Thyroid gland (tissue), 4 donors: ENCODE measurements at regions not wholly inside any gene's neighbourhood (a gene's known extent, or its start where the extent isn't known, plus 50 kb on each side); places are given as distances from the start of the nearest gene placed in this dataset.

Experiments used
- DNase-seq, 2 donors: peaks; one replicate each; pipeline ENCODE4 v3.0.0-alpha.2; 2019
- H3K27ac ChIP-seq, 3 donors: fragments of 200-600 bp; sonication (generic); 1 replicate in 2 of 3; 2 replicates in 1 of 3; pipeline ENCODE4 v1.5.1; 2016 to 2019; ENCODE audit warnings: mild to moderate bottlenecking in 1 of 3, moderate library complexity in 1 of 3
- H3K27me3 ChIP-seq: fragments of 200-600 bp; sonication (generic); one replicate; pipeline ENCODE4 v1.5.1; 2019
- H3K36me3 ChIP-seq, 2 donors: fragments of 200-600 bp; sonication (generic); one replicate each; pipeline ENCODE4 v1.5.1; 2016 to 2019
- H3K4me1 ChIP-seq, 2 donors: fragments of 200-600 bp; sonication (generic); one replicate each; pipeline ENCODE4 v1.5.1; 2017 to 2019
- H3K4me3 ChIP-seq, 3 donors: fragments of 200-600 bp; sonication (generic); replicated peaks in 1 of 3; 1 replicate in 2 of 3; 2 replicates in 1 of 3; pipeline ENCODE4 v1.5.1; 2016; ENCODE audit warnings: mild to moderate bottlenecking in 1 of 3
- H3K9me3 ChIP-seq: fragments of 200-600 bp; sonication (generic); one replicate; pipeline ENCODE4 v1.5.1; 2017
- POLR2A ChIP-seq, 2 donors: fragments of 450-650 bp; IDR thresholded peaks; one replicate each; pipeline ENCODE4 v1.6.1; 2017; ENCODE audit warnings: antibody characterized with exemption in 2 of 2, mild to moderate bottlenecking in 2 of 2, moderate library complexity in 1 of 2
- WGBS, 2 donors: methylation state at CpG; one replicate each; pipeline ENCODE4 v1.1.5; 2017; 5-methylcytosine and 5-hydroxymethylcytosine counted together
- intact Hi-C: fragments of 100-400 bp; cut with DNase I; formaldehyde crosslinking; loops from one replicate; pipeline ENCODE4 v1.15.1; 2023
- TF ChIP-seq, protein P1 (sequence below), 6 experiments: fragments of 200-600 bp in 3 of 6; fragments of 450-650 bp in 3 of 6; sonication (generic) in 3 of 6; IDR thresholded peaks; one replicate each; pipeline ENCODE4 v1.5.1; 2016 to 2019; ENCODE audit warnings: antibody characterized with exemption in 6 of 6, mild to moderate bottlenecking in 2 of 6, inconsistent platforms in 1 of 6, moderate library complexity in 1 of 6

DNA sequence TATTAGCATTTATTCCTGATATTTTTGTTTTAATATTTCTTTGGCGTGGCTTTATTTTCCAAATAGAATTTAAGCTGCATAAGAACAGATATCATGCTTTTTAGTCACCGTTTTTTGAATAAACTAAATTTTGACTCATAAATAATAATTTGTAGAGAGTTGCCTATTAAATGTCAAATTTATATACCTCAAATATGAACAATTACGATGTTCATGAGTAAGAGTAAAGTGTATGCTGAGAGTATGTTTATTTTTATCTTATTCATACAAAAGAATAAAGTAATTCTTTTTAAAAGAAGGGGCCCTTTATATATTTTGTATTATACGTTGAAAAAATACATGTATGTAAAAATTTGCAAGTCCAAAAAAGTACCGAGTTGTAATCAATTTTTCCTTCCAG lies 126.5 kb upstream of the NRIP1 start:
- DNase-seq, result no peak
- 91 to 95% methylated on average over 5 of the region's 5 CpGs for WGBS, 2 donors
- Histone ChIP-seq H3K9me3 (no peaks in the 10 kb centered on the region), H3K27me3 (no peaks in the 10 kb centered on the region), H3K4me3 (no peak overlapping the region), H3K4me1 (no peaks in the 10 kb centered on the region), H3K36me3 (no peaks in the 10 kb centered on the region), H3K27ac (no peak overlapping the region)
- intact Hi-C loops, result no loop called here
- TF ChIP-seq, protein P1, sequence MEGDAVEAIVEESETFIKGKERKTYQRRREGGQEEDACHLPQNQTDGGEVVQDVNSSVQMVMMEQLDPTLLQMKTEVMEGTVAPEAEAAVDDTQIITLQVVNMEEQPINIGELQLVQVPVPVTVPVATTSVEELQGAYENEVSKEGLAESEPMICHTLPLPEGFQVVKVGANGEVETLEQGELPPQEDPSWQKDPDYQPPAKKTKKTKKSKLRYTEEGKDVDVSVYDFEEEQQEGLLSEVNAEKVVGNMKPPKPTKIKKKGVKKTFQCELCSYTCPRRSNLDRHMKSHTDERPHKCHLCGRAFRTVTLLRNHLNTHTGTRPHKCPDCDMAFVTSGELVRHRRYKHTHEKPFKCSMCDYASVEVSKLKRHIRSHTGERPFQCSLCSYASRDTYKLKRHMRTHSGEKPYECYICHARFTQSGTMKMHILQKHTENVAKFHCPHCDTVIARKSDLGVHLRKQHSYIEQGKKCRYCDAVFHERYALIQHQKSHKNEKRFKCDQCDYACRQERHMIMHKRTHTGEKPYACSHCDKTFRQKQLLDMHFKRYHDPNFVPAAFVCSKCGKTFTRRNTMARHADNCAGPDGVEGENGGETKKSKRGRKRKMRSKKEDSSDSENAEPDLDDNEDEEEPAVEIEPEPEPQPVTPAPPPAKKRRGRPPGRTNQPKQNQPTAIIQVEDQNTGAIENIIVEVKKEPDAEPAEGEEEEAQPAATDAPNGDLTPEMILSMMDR (IDR thresholded peaks at IDR 0.05), result no peak
- no peak for TF ChIP-seq POLR2A (IDR thresholded peaks at IDR 0.05)

DNA sequence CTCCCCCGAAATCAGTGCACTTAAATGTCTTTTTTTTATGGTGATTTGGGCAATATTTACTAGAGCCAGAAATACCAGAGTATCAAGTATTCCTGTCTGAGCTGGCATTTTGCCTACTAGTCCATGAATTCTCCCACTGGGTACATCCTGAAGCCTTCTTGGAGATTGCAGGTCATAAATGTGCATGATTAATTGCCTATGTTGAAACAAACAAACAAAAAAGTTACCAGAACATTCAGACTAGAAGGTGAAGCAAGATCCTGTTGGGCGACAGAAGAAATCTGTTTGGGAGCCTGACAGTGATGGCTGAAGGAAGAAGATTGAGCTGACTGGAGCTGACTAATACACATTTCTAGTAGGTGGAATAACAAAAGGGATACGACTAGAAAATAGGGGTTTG lies 127.4 kb upstream of the NRIP1 start:
- no peaks in the 10 kb centered on the region for H3K27me3 ChIP-seq
- intact Hi-C loops, result no loop called here
- DNase-seq, result no peak

GRCh38 chr21:15193937-15194336 lies 129.1 kb upstream of the NRIP1 start:
- intact Hi-C loops, result no loop called here
- Histone ChIP-seq H3K27me3 (no peaks in the 10 kb centered on the region), H3K4me3 (no peak overlapping the region), H3K27ac (no peak overlapping the region), H3K4me1 (no peaks in the 10 kb centered on the region), H3K36me3 (no peaks in the 10 kb centered on the region), H3K9me3 (no peaks in the 10 kb centered on the region)
- DNase-seq, result no peak
- TF ChIP-seq, protein P1 (IDR thresholded peaks at IDR 0.05), result no peak
- no peak for TF ChIP-seq POLR2A (IDR thresholded peaks at IDR 0.05)
- 81 to 86% methylated on average over 3 of the region's 3 CpGs for WGBS, 2 donors

More for the DNA sequence above, 127.4 kb upstream of the NRIP1 start:
- Histone ChIP-seq H3K36me3 (no peaks in the 10 kb centered on the region), H3K27ac (no peak overlapping the region), H3K9me3 (no peaks in the 10 kb centered on the region), H3K4me1 (no peaks in the 10 kb centered on the region), H3K4me3 (no peak overlapping the region)
- TF ChIP-seq, protein P1 (IDR thresholded peaks at IDR 0.05), result no peak
- no peak for TF ChIP-seq POLR2A (IDR thresholded peaks at IDR 0.05)
- WGBS, 2 donors, result 82 to 83% methylated on average over 3 of the region's 3 CpGs

DNA sequence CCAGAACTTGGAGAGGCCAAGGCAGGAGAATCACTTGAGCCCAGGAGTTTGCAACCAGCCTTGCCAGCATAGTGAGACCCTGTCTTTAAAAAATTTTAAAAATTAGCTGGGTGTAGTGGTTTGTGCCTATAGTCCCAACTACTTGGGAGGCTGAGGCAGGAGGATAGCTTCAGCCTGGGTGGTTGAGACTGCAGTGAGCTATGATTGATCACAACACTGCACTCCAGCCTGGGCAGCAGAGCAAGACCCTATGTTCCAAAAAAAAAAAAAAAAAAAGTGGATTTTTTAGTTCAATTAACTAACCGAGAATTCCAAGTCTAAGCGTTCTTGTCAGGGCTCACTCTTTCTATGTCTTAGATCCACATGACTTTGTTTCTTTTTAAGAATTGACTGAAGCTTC lies 130.3 kb upstream of the NRIP1 start:
- 66 to 73% methylated on average over 2 of the region's 2 CpGs for WGBS, 2 donors
- Histone ChIP-seq H3K4me3 (no peak overlapping the region), H3K27ac (no peak overlapping the region), H3K27me3 (no peaks in the 10 kb centered on the region), H3K36me3 (no peaks in the 10 kb centered on the region), H3K9me3 (no peaks in the 10 kb centered on the region), H3K4me1 (no peaks in the 10 kb centered on the region)
- DNase-seq, result no peak
- TF ChIP-seq POLR2A (IDR thresholded peaks at IDR 0.05), result no peak
- TF ChIP-seq, protein P1 (IDR thresholded peaks at IDR 0.05), result no peak
- intact Hi-C loops, result no loop called here

DNA sequence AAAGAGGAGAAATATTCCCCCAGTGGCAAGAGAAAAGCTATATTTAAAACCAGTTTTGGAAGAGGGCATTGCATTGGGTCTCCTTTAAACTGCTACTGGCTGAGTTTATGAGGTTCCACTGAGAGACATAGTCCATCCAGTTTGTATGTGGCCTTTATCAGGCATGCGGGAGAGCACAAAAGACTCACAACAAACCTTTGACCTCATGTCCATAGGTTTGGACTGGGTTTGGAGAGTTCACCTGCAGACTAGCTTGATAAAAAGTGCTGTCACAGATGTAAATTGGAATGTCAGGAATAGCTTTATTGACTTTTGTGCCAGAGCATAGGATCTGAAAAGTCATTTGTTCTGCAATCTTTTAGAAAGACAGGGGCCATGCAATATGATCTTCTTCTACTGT lies 131.0 kb upstream of the NRIP1 start:
- Histone ChIP-seq H3K4me1 (no peaks in the 10 kb centered on the region), H3K9me3 (no peaks in the 10 kb centered on the region), H3K27me3 (no peaks in the 10 kb centered on the region), H3K27ac (no peak overlapping the region), H3K4me3 (no peak overlapping the region), H3K36me3 (no peaks in the 10 kb centered on the region)
- no peak for DNase-seq
- no peak for TF ChIP-seq POLR2A (IDR thresholded peaks at IDR 0.05)
- TF ChIP-seq, protein P1 (IDR thresholded peaks at IDR 0.05), result no peak
- 95 to 96% methylated on average over 1 of the region's 1 CpG for WGBS, 2 donors
- intact Hi-C loops, result no loop called here
